ENCODE measurements at regions not wholly inside any gene's neighbourhood (a gene's known extent, or its start where the extent isn't known, plus 50 kb on each side); places are given as distances from the start of the nearest gene placed in this dataset.

GRCh38 chr11:104705490-104706190, 192.6 kb downstream of the CASP12 start:
- TF ChIP-seq POLR2AphosphoS5 (IDR thresholded peaks at IDR 0.05; ENCODE audit: low read depth, low read length) (no peak), SIN3A (IDR thresholded peaks at IDR 0.05; ENCODE audit: borderline replicate concordance, insufficient read depth, low read length) (no peak), REST (IDR thresholded peaks at IDR 0.05; ENCODE audit: insufficient read depth in 1 of 2, low read depth in 2 of 2, low read length in 2 of 2) (no peak)
